ENCODE measurements at regions not wholly inside any gene's neighbourhood (a gene's known extent, or its start where the extent isn't known, plus 50 kb on each side); places are given as distances from the start of the nearest gene placed in this dataset.

DNA sequence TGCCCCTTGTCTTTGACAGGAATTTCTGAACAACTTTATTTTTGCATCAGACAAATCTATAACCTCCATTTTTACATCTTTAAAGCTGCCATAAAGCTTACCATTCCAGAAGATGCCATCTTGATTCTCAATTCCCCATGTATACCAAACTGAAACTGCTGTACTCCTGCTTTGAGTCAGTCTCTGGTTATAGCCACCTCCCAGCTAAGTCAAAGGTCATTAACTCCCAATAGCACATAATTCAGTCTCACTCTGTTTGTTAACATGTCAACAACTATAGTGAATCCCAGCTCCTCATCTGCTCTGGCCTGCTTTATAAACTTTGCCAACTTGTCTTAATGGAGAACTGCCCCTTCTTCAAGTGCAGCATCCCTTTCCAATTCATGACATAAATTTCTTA is 343.6 kb downstream of the FRK start:
- Histone ChIP-seq H3K4me1 (ENCODE audit: insufficient read depth, low read length, severe bottlenecking) (no peaks in the 10 kb centered on the region), H3K27me3 (ENCODE audit: insufficient read depth, low read length) (no peaks in the 10 kb centered on the region), H3K4me3 (ENCODE audit: low read depth, low read length, poor library complexity, severe bottlenecking) (no peak overlapping the region), H3K9me3 (ENCODE audit: low read length) (no peaks in the 10 kb centered on the region), H3F3A (ENCODE audit: insufficient read depth, low read length) (no peaks in the 10 kb centered on the region), H3K79me2 (ENCODE audit: insufficient read depth, low read length) (no peaks in the 10 kb centered on the region), H3K9me2 (ENCODE audit: low read depth, low read length) (no peaks in the 10 kb centered on the region), H4K20me1 (ENCODE audit: insufficient read depth, low read length) (no peaks in the 10 kb centered on the region), H3K27ac (ENCODE audit: low read depth, low read length, poor library complexity, severe bottlenecking) (no peak overlapping the region), H3K4me2 (ENCODE audit: low read length) (no peak overlapping the region), H3K36me3 (ENCODE audit: insufficient read depth, low read length) (no peaks in the 10 kb centered on the region), H3K9ac (ENCODE audit: low read length) (no peak overlapping the region), H2AFZ (ENCODE audit: low read length) (no peak overlapping the region)
- TF ChIP-seq, protein P1, sequence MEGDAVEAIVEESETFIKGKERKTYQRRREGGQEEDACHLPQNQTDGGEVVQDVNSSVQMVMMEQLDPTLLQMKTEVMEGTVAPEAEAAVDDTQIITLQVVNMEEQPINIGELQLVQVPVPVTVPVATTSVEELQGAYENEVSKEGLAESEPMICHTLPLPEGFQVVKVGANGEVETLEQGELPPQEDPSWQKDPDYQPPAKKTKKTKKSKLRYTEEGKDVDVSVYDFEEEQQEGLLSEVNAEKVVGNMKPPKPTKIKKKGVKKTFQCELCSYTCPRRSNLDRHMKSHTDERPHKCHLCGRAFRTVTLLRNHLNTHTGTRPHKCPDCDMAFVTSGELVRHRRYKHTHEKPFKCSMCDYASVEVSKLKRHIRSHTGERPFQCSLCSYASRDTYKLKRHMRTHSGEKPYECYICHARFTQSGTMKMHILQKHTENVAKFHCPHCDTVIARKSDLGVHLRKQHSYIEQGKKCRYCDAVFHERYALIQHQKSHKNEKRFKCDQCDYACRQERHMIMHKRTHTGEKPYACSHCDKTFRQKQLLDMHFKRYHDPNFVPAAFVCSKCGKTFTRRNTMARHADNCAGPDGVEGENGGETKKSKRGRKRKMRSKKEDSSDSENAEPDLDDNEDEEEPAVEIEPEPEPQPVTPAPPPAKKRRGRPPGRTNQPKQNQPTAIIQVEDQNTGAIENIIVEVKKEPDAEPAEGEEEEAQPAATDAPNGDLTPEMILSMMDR (IDR thresholded peaks at IDR 0.05; ENCODE audit: low read length) = no peak
- no peak for TF ChIP-seq EZH2 (IDR thresholded peaks at IDR 0.05; ENCODE audit: borderline replicate concordance, low read length)

DNA sequence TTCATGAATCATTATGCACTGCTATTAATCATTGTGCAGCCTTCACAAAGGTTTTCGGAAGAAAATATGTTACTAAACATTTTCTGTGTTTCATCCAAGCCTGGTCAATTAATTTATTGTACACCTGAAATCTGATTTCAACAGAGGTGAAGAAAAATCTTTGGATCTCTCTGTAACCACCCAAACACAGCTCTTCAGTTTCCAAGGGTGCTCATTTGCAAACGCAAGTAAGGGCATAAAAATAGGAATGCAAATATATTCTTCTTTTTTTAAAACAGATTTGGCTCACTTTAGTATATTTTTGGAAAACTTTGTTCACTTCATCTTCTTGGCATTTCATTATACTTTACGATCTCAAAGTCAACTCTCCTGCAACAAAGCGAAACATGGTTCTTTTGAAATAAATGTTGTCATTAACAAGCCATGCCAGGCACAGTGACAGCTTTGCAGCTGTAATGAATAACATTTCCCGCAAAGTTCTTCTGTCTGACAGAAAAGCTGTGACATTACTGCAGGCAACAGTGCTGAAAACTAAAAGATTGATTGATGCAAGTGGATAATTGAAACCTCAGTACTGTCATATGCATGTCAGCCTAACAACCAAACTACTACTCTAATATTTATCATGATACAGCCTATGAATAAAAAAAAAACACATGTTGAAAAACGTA is 348.3 kb downstream of the FRK start:
- H3K9me2 ChIP-seq (ENCODE audit: low read depth, low read length) = no peaks in the 10 kb centered on the region
- H3K4me3 ChIP-seq (ENCODE audit: low read depth, low read length, poor library complexity, severe bottlenecking) = no peak overlapping the region
- H3K4me2 ChIP-seq (ENCODE audit: low read length) = no peak overlapping the region
- H3K9ac ChIP-seq (ENCODE audit: low read length) = no peak overlapping the region
- no peaks in the 10 kb centered on the region for H3K4me1 ChIP-seq (ENCODE audit: insufficient read depth, low read length, severe bottlenecking)
- H3F3A ChIP-seq (ENCODE audit: insufficient read depth, low read length) = no peaks in the 10 kb centered on the region
- no peaks in the 10 kb centered on the region for H4K20me1 ChIP-seq (ENCODE audit: insufficient read depth, low read length)
- no peaks in the 10 kb centered on the region for H3K36me3 ChIP-seq (ENCODE audit: insufficient read depth, low read length)
- H3K9me3 ChIP-seq (ENCODE audit: low read length) = no peaks in the 10 kb centered on the region
- H3K79me2 ChIP-seq (ENCODE audit: insufficient read depth, low read length) = no peaks in the 10 kb centered on the region
- TF ChIP-seq, protein P1 (IDR thresholded peaks at IDR 0.05; ENCODE audit: low read length) = no peak
- TF ChIP-seq EZH2 (IDR thresholded peaks at IDR 0.05; ENCODE audit: borderline replicate concordance, low read length) = no peak
- no peak overlapping the region for H3K27ac ChIP-seq (ENCODE audit: low read depth, low read length, poor library complexity, severe bottlenecking)
- no peaks in the 10 kb centered on the region for H3K27me3 ChIP-seq (ENCODE audit: insufficient read depth, low read length)
- no peak overlapping the region for H2AFZ ChIP-seq (ENCODE audit: low read length)

DNA sequence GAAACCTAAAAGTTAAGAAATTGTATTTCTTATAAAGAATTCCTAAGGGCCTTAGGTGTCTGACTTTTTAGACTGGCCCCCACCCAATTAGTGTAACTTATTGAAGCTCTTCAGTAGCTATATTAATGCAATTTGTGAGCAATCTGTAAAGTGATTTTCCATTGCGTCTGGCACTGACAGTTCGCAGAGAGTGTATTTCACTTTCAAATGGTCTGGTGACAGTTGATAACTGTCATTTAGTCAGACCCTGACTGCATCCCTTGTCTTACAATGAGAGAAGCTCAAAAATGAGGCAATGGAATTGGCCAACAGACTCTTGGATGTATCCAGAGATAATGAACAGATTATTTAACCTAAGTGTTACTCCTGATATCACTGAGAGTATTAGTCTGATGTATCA is 351.8 kb downstream of the FRK start:
- no peaks in the 10 kb centered on the region for H3F3A ChIP-seq (ENCODE audit: insufficient read depth, low read length)
- H3K79me2 ChIP-seq (ENCODE audit: insufficient read depth, low read length) = no peaks in the 10 kb centered on the region
- no peak for TF ChIP-seq EZH2 (IDR thresholded peaks at IDR 0.05; ENCODE audit: borderline replicate concordance, low read length)
- TF ChIP-seq, protein P1 (IDR thresholded peaks at IDR 0.05; ENCODE audit: low read length) = no peak
- no peak overlapping the region for H2AFZ ChIP-seq (ENCODE audit: low read length)
- no peak overlapping the region for H3K27ac ChIP-seq (ENCODE audit: low read depth, low read length, poor library complexity, severe bottlenecking)
- H3K9me3 ChIP-seq (ENCODE audit: low read length) = no peaks in the 10 kb centered on the region
- no peak overlapping the region for H3K4me2 ChIP-seq (ENCODE audit: low read length)
- H4K20me1 ChIP-seq (ENCODE audit: insufficient read depth, low read length) = no peaks in the 10 kb centered on the region
- no peak overlapping the region for H3K4me3 ChIP-seq (ENCODE audit: low read depth, low read length, poor library complexity, severe bottlenecking)
- H3K9me2 ChIP-seq (ENCODE audit: low read depth, low read length) = no peaks in the 10 kb centered on the region
- no peaks in the 10 kb centered on the region for H3K27me3 ChIP-seq (ENCODE audit: insufficient read depth, low read length)
- H3K36me3 ChIP-seq (ENCODE audit: insufficient read depth, low read length) = no peaks in the 10 kb centered on the region
- H3K4me1 ChIP-seq (ENCODE audit: insufficient read depth, low read length, severe bottlenecking) = no peaks in the 10 kb centered on the region
- no peak overlapping the region for H3K9ac ChIP-seq (ENCODE audit: low read length)

Measured in OCI-LY1 (cell line).